Effector memory CD4-positive, alpha-beta T cell (primary cell): ENCODE measurements at regions not wholly inside any gene's neighbourhood (a gene's known extent, or its start where the extent isn't known, plus 50 kb on each side); places are given as distances from the start of the nearest gene placed in this dataset.
"Not testable (repeated sequence)": the region's sequence is repeated elsewhere in the genome, so short reads cannot be mapped to it uniquely, and the experiment has no call there.

Source experiments
- DNase-seq, 3 donors: peaks; one replicate each; pipeline ENCODE4 v3.0.0-alpha.2; 2020
- H3K27ac ChIP-seq: 2 replicates; pipeline ENCODE4 v1.7.0; 2013; ENCODE audit warnings: mild to moderate bottlenecking, low read length, moderate library complexity; ENCODE audit not compliant: insufficient read depth, poor library complexity, severe bottlenecking
- H3K27me3 ChIP-seq: replicated peaks from 2 replicates; pipeline ENCODE4 v1.7.0; 2013; ENCODE audit warnings: mild to moderate bottlenecking, low read length; ENCODE audit not compliant: insufficient read depth, control insufficient read depth, poor library complexity, severe bottlenecking
- H3K36me3 ChIP-seq: 2 replicates; pipeline ENCODE4 v1.7.0; 2013; ENCODE audit warnings: mild to moderate bottlenecking, low read length, moderate library complexity; ENCODE audit not compliant: control insufficient read depth, insufficient read depth
- H3K4me1 ChIP-seq: 2 replicates; pipeline ENCODE4 v1.7.0; 2013; ENCODE audit warnings: low read length, mild to moderate bottlenecking; ENCODE audit not compliant: control insufficient read depth, insufficient read depth, poor library complexity, severe bottlenecking
- H3K4me3 ChIP-seq: 2 replicates; pipeline ENCODE4 v1.7.0; 2013; ENCODE audit warnings: low read length, low read depth, mild to moderate bottlenecking; ENCODE audit not compliant: insufficient read depth, poor library complexity, severe bottlenecking
- H3K9me3 ChIP-seq: 2 replicates; pipeline ENCODE4 v1.7.0; 2013; ENCODE audit warnings: mild to moderate bottlenecking, low read length, moderate library complexity; ENCODE audit not compliant: control insufficient read depth

DNA sequence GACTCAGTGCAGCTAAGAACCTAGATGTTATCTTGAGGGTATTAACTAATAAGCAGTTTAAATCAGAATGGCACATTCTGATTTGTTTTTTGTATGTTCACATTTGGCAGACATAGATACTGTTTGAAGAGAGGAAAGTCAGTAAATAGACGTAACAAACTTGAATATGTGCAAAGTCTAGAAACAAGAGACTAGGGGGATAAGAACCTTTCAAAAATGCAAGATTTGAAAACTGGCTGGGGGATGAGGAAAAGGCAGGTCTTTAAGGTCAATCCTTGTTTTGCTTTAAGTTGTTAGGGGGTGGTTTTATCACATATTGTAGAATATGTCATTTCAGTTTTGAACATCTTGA is 136.5 kb downstream of the ZNF92 start:
- not testable (repeated sequence) for H3K4me3 ChIP-seq, H3K4me1 ChIP-seq, H3K36me3 ChIP-seq, H3K27ac ChIP-seq, DNase-seq, H3K9me3 ChIP-seq
- peaks cover 11% of the 10 kb centered on the region for H3K27me3 ChIP-seq

DNA sequence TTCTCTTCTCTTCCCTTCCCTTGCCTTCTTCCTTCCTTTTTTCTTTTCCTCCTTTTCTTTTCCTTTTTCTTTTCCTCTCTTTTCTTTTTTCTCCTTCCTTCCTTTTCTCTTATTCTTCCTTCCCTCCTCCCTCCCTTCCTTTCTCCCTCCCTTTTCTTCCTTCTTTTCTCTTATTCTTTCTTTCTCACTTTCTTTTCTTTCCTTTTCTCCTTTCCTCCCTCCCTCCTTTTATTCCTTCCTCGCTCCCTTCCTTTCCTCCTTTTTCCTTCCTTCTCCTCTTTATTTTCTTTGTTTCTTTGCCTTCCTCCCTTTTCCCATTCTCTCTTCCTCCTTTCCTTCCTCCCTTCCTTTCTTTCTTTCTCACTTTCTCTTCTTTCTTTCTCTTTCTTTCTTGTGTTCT is 146.1 kb downstream of the ZNF92 start:
- DNase-seq, H3K27me3 ChIP-seq, H3K36me3 ChIP-seq, H3K4me1 ChIP-seq, H3K9me3 ChIP-seq, H3K4me3 ChIP-seq, H3K27ac ChIP-seq: not testable (repeated sequence)

DNA sequence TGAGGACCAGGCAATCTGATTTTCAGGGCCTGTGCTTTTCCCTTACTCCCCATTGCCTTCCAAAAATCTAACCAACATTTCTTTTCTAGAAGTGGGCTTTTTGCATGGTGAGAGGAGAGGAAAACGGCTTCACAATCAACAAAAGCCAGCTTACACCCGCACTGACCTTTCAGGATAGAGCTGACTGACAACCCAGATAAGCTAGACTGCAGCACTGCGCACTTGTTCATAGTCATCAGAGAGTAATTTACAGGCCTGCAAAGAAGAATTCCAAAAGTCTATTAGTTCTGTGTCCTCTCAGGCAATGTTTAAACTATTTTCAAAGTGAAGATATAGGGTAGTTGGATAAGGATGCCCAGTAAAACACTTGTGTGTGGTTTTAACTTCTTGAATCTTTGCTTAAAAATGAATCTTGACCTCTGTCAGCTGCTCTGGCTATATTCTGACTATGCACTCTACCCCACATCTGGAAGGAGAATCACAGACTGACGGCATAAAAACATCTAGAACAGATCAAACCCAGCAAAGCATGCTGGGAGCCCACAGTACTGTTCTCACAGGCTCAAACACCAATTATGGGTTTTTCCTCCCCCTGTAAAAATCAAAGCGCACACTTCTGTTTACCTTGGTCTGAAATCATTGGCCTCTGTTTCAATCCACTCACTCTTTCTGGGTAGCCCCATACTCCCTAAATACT is 172.0 kb downstream of the ZNF92 start:
- H3K9me3 ChIP-seq, H3K4me1 ChIP-seq, H3K36me3 ChIP-seq, DNase-seq, H3K4me3 ChIP-seq, H3K27me3 ChIP-seq, H3K27ac ChIP-seq: not testable (repeated sequence)

DNA sequence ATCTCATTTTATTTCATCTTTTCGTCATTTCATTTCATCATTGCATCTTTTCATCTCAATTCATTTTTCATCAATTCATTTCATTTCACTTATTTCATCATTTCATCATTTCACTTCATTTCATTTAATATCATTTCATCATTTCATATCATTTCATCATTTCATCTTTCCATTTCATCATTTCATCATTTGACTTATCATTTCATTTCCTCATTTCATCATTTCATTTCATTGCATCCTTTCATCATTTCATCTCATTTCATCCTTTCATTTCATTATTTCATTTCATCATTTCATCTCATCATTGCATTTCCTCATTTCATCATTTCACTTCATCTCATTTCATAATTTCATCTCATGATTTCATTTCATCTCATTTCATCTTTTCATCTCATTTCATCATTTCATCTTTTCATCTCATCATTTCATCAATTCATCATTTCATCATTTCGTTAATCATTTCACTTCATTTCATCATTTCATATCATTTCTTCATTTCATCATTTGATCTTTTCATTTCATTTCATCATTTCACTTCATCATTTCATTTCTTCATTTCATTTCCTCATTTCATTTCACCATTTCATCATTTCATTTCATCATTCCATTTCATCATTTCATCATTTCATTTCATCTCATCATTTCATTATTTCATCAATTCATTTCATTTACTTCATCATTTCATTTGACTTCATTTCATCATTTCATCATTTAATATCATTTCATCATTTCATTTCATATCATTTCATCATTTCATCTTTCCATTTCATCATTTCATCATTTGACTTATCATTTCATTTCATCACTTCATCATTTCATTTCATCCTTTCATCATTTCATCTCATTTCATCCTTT is 176.2 kb downstream of the ZNF92 start:
- not testable (repeated sequence) for DNase-seq, H3K4me1 ChIP-seq, H3K36me3 ChIP-seq, H3K27me3 ChIP-seq, H3K9me3 ChIP-seq, H3K4me3 ChIP-seq, H3K27ac ChIP-seq

DNA sequence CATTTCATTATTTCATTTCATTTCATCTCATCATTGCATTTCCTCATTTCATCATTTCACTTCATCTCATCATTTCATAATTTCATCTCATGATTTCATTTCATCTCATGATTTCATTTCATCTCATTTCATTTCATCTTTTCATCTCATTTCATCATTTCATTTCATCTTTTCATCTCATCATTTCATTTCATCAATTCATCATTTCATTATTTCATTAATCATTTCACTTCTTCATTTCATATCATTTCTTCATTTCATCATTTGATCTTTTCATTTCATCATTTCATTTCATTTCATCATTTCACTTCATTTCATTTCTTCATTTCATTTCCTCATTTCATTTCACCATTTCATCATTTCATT is 176.8 kb downstream of the ZNF92 start:
- H3K4me1 ChIP-seq, DNase-seq, H3K36me3 ChIP-seq, H3K27me3 ChIP-seq, H3K9me3 ChIP-seq, H3K4me3 ChIP-seq, H3K27ac ChIP-seq: not testable (repeated sequence)

DNA sequence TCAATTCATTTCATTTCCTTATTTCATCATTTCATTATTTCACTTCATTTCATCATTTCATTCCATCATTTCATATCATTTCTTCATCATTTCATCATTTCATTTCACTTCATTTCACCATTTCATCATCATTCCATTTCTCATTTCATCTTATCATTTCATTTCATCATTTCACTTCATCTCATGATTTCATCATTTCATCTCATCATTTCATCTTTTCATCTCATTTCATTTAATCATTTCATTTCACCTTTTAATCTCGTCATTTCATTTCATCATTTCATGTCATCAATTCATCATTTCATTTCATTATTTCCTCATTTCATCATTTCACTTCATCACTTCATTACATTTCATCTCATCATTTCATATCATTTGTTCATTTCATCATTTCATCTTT is 177.4 kb downstream of the ZNF92 start:
- H3K36me3 ChIP-seq, H3K4me3 ChIP-seq, DNase-seq, H3K27me3 ChIP-seq, H3K4me1 ChIP-seq, H3K27ac ChIP-seq, H3K9me3 ChIP-seq: not testable (repeated sequence)

DNA sequence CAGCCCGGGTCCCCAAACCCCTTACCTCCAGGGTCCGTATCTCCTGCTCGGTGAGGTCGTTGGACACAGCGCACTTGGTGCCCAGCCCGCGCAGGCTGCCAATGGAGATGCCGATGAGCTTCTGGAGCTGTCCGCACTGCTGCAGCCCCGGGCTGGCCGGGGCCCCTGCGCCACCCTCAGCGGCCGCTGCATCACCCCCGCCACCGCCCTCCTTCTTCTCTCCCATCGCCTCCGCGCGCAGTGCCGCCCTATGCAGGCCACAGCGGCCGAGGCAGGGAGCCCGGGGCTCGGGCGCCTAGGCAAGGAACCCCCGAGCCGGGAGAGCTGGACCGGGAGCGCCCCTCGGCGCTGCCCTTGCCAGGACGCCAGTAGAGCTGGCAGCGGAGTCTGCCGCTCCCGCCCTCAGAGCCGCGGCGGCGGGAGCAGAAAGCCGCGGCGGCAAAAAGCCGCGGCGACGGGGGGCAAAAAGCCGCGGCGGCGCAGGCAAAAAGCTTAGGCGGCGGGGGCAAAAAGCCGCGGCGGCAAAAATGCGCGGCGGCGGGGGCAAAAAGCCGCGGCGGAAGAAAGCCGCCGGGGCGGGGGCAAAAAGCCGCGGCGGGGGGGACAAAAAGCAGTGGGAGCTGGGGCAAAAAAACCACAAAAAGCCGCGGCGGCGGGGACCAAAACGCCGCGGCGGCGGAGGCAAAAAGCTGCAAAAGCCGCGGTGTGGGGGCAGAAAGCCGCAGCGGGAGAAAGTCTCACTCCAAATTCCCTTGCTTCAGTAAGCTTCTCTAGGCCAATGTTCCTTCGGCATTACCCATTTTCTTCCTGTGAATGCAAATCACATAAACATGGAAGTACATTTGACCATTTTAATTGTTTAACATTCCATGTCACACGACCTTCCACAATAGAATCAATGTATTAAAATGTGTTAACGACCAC is 181.2 kb downstream of the ZNF92 start:
- H3K4me1 ChIP-seq = not testable (repeated sequence)

DNA sequence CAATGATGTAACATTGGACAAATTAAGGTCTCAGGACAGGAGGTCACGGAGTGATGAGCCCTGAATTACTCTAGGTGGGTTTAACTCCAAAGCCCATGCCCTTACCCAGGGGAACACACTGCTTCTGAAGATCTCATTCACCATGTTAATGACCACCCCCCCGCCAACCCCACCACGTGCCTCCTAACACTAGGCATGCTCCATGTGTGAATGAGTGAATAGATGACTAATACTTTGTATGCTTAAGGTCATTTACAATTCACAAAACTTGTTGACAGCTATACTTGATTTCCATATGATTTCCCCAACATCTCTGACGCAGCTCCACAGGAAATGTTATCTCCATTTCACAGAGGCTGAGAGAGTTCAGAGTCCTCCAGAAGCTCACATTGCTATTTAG is 184.9 kb downstream of the ZNF92 start:
- DNase-seq, H3K27ac ChIP-seq, H3K4me1 ChIP-seq, H3K9me3 ChIP-seq, H3K36me3 ChIP-seq, H3K4me3 ChIP-seq, H3K27me3 ChIP-seq: not testable (repeated sequence)

More for the DNA sequence above, 181.2 kb downstream of the ZNF92 start:
- not testable (repeated sequence) for H3K27me3 ChIP-seq, H3K36me3 ChIP-seq, DNase-seq, H3K9me3 ChIP-seq, H3K27ac ChIP-seq, H3K4me3 ChIP-seq

DNA sequence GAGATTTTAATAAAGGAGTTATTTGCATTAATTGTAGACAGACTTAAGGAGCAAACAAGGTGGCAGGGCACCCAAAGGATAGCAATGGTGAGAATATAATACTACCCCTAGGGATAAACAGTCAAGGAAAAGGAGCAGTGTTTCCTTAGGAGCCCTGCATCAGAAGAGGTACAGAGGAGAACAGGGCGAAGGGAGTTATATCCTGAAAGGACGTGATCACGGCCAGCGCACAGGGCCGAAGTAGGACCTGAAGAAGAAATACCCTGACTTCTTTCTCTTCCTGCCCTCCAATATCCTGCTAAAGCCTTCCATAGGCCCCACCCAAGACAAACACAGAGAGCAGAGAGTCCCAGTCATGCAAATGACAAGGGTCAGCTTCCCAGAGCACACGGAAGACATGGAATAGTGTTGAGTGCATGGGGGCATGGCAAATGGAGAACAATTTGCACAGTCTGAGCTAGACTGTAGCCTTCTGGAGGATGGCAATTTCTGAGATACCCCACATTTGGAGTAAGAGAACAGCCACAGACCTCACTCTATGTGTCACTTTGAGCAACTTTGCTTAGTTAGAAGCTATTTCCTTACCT is 188.2 kb downstream of the ZNF92 start:
- H3K4me1 ChIP-seq, H3K4me3 ChIP-seq, DNase-seq, H3K27me3 ChIP-seq, H3K27ac ChIP-seq, H3K9me3 ChIP-seq, H3K36me3 ChIP-seq: not testable (repeated sequence)
